ENCODE measurements at regions not wholly inside any gene's neighbourhood (a gene's known extent, or its start where the extent isn't known, plus 50 kb on each side); places are given as distances from the start of the nearest gene placed in this dataset.

DNA sequence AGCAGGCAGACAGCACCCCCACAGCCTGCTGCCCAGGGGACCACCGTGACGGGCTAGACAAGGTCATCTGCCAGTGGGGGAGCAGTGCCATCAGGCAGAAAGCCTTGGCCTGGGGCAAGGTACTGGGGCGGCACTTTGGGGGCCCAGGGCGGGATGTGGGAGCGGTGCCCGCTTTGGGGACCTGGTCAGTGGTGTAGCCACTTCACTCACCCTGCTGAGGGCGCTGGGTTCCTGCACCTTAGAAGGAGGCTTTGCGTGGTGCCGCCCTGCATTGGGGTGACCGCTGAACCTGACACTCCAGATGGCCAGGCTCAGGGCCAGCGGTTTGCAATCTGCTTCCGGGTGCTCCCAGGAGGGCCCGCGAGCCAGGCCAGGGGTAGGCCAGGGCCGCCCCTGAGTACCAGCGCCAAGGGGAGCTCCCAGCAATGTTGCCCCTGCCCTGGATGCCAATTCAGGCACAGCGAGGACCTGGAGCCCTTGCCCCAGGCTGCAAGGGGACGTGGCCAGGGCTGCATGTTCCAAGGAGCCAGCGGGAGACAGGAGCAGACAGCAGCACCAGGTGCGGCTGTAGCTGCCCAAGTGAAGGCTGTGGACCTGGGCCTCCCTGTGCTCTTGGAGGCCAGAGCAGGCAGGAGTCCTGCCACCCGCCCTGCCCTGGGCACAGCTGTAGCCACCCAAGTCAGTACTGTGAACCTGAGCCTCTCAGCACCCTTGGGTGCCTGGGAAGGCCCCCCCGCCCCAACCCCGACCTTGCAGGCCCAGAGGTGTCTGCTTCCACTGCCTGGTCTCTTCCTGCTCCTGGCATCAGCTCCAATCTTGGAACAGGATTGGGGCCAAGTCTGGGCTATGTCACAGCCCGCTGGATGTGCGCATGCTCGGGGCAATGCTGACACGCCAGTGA, 550.7 kb downstream of the SLC6A15 start:
- DNase-seq, result no peak

GRCh38 chr12:84357314-84357713, 555.3 kb downstream of the SLC6A15 start:
- no peak for DNase-seq

DNA sequence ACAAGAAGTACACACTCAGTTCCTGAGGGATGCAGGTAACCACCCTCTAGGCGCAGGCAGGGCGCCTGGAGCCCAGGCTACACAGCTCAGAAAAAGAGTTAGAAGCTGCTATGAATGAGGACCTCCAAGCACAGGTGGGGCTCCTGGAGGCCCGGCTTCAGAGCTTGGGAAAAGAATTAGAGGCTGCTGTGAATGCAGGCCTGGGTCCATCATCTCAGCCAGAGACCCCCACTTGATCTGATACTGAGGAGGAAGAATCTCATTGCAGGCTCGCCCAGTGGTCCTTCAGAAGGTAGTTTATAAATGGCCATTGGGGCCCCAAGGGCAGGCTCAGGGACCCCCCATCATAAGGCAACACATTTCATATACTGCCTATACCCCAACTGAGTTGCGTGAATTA, 556.4 kb downstream of the SLC6A15 start:
- no peak for DNase-seq

DNA sequence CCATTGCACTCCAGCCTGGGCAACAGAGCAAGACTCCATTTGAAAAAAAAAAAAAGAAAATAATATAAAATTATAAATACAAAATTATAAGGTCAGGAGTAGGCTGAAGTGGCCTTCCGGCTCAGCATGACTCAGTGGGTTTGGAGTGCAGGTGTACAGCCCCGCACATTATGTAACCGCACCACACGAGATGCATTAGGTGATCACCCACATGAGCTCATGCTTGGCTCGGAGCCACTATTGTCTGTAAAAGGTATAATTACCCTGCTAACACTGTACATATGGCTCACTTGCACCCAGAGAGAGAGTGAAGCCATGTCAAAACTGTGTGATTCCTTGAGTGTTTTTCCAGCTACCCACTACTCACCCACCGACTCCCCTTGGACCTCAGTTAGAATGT, 557.0 kb downstream of the SLC6A15 start:
- no peak for DNase-seq

DNA sequence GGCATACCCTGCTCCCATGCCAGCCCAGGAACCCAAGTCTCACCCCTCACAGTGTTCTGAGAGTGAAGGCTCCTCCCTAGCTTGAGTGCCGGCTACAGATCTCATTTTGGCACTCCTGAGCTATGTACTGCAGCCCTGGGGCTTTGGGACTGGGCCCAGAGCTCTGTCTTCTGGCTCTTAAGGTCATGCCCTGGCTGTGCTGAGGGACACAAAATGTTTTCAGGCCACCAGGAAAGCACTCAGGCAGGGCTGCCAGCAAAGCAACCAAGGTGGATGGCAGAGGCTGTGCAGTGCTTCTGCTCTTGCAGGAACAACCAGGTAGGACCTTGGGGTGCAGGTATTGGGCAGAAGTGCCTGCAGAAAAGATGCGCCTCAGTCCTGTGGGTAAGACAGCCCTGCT, 564.0 kb downstream of the SLC6A15 start:
- no peak for DNase-seq

DNA sequence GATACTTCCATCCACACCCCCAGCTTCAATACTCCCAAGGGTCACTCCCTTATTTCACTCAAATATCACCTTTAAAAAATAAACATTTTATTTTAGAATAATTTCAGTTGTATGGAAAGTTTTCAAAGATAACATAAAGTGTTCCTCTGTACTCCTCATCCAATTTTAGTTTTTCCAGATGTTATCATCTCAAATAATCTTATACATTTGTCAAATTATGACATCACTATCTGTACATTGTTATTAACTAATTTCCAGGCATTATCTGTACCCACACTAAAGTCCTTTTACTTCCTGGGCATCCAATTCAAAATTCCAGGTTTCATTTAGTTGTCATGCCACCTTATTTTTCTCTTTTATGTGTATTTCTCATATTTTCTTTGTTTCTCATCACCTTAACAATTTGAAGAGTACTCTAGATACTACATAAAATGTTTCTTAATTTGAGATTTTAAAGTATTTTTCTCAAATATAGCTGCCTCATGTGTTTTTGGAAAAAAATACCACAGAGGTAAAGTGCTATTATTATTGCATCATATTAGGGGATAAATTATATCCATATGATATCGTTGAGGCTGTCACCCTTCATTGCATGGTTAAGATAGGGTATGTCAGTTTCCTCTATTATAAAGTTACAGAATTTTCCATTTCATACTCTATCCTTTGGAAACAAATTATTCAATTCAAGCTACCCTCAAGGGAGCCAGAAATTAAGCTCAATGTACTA, 571.0 kb downstream of the SLC6A15 start:
- DNase-seq, result no peak

DNA sequence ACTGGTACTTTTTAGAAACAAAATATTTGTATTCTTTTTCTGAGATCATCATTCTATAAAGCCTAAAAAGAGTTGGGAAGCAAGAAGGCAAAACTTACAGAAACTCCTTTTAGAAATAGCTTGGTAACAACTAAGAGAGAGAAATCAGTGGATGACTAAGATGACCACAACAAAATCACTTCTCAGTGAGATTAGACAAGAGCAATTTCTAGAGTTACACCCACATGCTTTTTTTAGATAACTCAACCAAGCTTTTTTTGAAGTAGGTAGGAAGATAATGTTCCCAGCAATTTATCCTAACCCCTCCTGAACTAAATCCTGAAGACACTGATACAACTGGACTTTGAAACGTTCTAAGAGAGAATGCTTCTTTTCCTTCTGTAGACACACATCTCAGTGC, 576.4 kb downstream of the SLC6A15 start:
- no peak for DNase-seq

- no peak for DNase-seq
Measured at GRCh38 chr12:84329938-84330337, 582.7 kb downstream of the SLC6A15 start.

GRCh38 chr12:84315926-84316325, 596.7 kb downstream of the SLC6A15 start:
- no peak for DNase-seq

- DNase-seq, result no peak
Measured at GRCh38 chr12:84313323-84313675, 599.3 kb downstream of the SLC6A15 start.

DNA sequence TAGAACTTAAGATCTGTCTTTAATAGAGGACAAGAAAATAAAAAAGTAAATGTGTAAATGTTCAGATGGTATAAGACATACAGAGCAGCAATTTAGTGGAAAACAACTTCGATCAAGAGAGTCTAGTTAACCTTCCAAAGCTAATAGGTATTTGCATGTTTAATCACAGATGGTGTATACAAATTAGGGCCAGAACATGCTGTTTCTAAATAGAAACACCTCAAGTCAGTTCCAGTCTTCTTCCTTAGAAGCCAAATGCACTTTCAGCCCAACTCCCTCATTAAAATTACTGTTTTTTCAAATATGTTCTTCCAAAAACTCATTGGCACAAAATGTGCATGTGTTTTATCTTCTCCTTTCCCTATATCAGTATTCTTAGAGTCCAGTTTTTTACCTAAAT, 604.4 kb downstream of the SLC6A15 start:
- no peak for DNase-seq

DNA sequence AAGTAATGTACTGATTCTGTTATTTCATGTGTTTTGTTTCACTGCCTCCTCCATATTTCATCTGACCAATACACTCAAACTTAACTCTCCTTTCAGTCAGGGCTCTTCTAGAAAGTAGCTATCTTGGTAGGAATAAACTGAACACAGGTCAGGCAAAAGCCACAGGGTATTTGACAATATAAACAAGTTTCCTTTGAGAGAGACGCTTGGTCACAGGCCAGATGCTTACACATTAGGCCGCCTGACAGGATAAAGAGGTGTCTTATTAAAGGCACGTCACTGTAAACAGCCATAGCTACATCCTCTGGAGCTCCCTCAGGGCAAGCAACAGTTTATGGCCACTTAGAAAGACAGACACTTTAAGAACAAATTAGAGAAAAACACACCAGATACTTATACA, 607.5 kb downstream of the SLC6A15 start:
- DNase-seq, result no peak

DNA sequence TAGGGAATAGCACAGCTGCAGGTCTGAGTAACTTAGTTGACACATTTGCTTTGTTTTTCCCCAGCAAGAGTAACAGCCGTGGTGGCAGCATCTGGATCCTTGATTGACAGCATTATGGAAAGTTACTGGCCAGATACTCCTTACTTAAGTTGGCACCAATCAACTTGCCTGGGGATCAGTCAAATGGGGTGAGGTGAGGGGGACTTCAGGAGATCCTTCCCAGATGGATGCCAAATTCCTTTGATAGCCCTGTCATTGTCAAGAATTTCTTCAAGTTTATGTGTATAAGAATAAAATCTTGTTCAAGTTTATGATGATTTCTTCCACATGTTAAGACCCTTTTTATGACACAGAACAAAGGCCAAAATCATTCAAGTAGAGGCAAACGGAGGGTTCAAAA, 618.4 kb downstream of the SLC6A15 start:
- no peak for DNase-seq

DNA sequence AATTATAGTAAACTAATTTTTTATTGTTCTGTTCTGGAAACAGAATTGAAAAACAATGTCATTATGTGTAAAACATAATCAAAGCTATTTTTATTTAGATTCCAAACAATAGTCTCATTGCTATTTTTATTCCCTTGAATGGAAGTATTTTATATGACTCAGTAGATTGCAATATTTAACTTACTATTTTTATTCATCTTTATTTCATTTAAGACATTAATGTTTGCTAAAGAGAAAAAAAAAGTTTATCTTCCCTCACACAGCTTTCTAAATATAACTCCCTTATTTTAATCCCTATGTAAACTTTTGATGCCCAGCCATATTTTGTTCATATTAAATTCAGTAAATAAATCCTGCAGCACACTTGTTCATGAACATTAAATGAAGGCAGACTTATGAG, 622.4 kb downstream of the SLC6A15 start:
- DNase-seq, result no peak

DNA sequence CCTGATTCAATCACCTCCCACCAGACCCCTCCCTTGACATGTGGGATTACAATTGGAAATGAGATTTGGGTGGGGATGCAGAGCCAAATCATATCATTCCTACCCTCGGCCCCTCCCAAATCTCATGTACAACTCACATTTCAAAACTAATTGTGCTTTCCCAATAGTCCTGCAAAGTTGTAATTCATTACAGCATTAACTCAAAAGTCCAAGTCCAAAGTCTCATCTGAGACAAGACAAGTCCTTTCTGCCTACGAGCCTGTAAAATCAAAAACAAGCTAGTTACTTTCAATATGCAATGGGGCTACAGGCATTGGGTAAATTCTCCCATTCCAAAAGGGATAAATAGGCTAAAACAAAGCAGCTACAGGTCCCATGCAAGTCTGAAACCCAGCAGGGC, 634.6 kb downstream of the SLC6A15 start:
- no peak for DNase-seq

- DNase-seq, result no peak
Measured at GRCh38 chr12:84276215-84276614, 636.4 kb downstream of the SLC6A15 start.

GRCh38 chr12:84272324-84272723, 640.3 kb downstream of the SLC6A15 start:
- no peak for DNase-seq

DNA sequence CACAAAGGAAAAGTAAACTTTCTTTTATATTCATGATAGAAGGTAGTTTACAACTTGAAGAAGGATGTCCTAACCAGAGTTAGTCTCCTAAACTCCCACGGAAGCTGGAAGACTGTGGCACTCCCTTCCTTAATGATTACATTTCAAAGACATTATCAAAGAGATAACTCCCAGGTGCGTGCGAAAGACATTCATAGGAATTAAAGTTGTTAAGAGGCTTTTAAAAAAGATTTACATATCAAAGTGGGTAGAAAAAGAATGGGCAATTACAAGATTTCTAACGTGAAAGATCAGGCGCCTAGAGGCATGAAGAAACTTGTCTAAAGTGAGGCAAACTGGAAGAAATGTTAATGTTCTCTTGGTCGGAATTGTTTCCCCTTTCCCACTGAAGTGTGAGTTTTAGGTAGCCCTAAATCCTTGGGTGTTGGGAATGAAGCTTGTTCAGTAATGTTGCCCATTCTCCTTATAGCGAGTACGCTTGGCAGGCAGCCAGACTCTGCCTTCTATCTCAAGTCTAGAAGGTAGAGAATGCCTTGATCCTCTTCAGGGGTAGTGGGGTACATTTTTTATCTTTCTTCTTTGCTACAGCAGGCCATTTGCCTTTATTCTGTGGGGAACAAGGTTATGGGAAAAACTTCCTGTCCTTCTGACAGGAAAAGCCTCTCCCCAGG, 642.0 kb downstream of the SLC6A15 start:
- no peak for DNase-seq

- DNase-seq, result no peak
Measured at GRCh38 chr12:84247931-84248330, 664.7 kb downstream of the SLC6A15 start.

- DNase-seq, result no peak
Measured at GRCh38 chr12:84243686-84244085, 668.9 kb downstream of the SLC6A15 start.

DNA sequence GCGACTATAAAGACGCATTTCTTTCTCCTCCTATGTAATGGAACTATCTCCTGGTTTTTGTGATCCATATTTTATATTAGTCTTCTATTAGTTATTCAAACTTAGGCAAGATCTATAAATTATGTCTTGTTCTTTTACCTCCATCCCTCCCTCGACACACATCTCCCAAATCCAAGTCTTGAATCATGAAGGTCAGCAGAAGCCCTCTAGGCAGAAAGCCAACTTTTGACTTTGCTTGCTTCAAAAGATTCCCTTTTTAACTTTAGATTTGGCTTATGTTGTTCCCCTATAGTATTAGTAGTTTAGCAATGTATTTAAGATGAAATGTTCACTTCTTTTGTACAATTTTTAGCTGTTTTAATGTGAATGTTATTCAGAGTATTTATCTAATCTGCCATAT, 689.8 kb downstream of the SLC6A15 start:
- no peak for DNase-seq

DNA sequence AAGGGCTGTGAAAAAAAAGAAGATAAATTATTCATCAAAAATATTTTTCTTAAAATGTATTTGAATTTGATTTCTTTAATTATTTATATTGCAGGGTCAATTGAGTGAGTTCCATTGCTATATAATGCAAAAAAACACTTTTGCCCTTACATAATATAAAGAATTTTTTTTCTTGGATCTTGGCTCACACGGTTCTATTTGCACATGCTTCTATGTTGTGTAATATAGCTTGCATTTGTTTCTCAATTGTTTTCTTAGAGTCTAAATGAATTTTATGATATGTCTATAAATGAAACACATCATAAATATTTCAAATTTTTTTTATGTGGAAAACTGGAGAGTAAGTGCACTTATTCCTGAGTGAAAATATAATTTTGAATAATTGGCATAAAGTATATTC, 694.2 kb downstream of the SLC6A15 start:
- no peak for DNase-seq

- DNase-seq, result no peak
Measured at GRCh38 chr12:84201976-84202375, 710.6 kb downstream of the SLC6A15 start.

Measured in kidney glomerular epithelial cell (primary cell).